ENCODE measurements at regions not wholly inside any gene's neighbourhood (a gene's known extent, or its start where the extent isn't known, plus 50 kb on each side); places are given as distances from the start of the nearest gene placed in this dataset.

DNA sequence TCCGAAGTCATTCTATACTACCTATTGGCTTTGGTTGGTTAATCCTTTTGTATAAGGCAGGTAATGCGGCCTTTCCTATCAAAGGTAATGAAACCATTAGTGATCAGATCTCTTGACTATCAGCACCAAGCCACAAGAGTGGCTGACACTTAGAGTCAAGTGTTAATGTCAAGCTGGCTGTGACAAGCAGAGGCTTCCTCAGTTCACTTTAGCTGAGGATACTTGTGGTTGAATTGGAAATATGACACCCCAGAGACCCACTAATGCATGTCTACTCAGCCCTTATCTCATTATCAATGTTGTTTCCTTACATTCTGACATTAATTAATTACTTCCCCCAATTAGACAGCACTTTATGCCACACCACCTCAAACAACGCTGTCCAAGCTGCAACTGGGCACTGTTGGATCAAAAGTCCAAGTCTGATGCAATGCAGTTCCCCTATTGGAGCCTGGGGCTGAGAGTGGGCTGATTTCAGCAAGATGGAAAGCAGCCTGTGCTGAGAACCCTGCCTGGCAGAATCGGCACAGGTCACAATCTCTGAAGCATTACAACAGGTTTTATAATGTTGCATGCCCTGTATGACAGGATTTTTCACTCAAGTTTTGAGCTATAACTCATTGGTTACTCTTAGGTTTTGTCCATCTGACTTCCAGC, 273.5 kb downstream of the COL12A1 start:
- H4K20me1 ChIP-seq (replicated peaks; ENCODE audit: control insufficient read depth, insufficient read depth, low read length) = no peaks in the 10 kb centered on the region
- no TSS peak for BruUV-seq (replicated peaks)
- H3K4me2 ChIP-seq (ENCODE audit: insufficient read depth, low read length) = no peak overlapping the region
- H3K9ac ChIP-seq (ENCODE audit: insufficient read depth in 1 of 2, low read depth in 2 of 2, low read length in 2 of 2) = no peak overlapping the region
- no peak overlapping the region for H2AFZ ChIP-seq (ENCODE audit: low read depth, low read length)
- ATAC-seq (no peak), FAIRE-seq (no peak), DNase-seq (ENCODE audit: extremely low read depth in 1 of 4, low spot score in 3 of 4) (no peak)
- TF ChIP-seq, protein P1, sequence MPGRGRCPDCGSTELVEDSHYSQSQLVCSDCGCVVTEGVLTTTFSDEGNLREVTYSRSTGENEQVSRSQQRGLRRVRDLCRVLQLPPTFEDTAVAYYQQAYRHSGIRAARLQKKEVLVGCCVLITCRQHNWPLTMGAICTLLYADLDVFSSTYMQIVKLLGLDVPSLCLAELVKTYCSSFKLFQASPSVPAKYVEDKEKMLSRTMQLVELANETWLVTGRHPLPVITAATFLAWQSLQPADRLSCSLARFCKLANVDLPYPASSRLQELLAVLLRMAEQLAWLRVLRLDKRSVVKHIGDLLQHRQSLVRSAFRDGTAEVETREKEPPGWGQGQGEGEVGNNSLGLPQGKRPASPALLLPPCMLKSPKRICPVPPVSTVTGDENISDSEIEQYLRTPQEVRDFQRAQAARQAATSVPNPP (IDR thresholded peaks at IDR 0.05; ENCODE audit: borderline replicate concordance, insufficient read depth, insufficient read length) = no peak
- TF ChIP-seq, protein P2, sequence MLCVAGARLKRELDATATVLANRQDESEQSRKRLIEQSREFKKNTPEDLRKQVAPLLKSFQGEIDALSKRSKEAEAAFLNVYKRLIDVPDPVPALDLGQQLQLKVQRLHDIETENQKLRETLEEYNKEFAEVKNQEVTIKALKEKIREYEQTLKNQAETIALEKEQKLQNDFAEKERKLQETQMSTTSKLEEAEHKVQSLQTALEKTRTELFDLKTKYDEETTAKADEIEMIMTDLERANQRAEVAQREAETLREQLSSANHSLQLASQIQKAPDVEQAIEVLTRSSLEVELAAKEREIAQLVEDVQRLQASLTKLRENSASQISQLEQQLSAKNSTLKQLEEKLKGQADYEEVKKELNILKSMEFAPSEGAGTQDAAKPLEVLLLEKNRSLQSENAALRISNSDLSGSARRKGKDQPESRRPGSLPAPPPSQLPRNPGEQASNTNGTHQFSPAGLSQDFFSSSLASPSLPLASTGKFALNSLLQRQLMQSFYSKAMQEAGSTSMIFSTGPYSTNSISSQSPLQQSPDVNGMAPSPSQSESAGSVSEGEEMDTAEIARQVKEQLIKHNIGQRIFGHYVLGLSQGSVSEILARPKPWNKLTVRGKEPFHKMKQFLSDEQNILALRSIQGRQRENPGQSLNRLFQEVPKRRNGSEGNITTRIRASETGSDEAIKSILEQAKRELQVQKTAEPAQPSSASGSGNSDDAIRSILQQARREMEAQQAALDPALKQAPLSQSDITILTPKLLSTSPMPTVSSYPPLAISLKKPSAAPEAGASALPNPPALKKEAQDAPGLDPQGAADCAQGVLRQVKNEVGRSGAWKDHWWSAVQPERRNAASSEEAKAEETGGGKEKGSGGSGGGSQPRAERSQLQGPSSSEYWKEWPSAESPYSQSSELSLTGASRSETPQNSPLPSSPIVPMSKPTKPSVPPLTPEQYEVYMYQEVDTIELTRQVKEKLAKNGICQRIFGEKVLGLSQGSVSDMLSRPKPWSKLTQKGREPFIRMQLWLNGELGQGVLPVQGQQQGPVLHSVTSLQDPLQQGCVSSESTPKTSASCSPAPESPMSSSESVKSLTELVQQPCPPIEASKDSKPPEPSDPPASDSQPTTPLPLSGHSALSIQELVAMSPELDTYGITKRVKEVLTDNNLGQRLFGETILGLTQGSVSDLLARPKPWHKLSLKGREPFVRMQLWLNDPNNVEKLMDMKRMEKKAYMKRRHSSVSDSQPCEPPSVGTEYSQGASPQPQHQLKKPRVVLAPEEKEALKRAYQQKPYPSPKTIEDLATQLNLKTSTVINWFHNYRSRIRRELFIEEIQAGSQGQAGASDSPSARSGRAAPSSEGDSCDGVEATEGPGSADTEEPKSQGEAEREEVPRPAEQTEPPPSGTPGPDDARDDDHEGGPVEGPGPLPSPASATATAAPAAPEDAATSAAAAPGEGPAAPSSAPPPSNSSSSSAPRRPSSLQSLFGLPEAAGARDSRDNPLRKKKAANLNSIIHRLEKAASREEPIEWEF (CRISPR knock-in tag; IDR thresholded peaks at IDR 0.05) = no peak
- no peak for TF ChIP-seq ZFP1 (CRISPR knock-in tag; IDR thresholded peaks at IDR 0.05)
- TF ChIP-seq ETS2 (tag; IDR thresholded peaks at IDR 0.05; ENCODE audit: borderline replicate concordance, poor library complexity, severe bottlenecking) = no peak
- TF ChIP-seq ZNF124 (CRISPR knock-in tag; IDR thresholded peaks at IDR 0.05) = no peak
- no peak for TF ChIP-seq FIP1L1 (IDR thresholded peaks at IDR 0.05; ENCODE audit: low read depth, low read length, poor library complexity, severe bottlenecking)
- no peak for TF ChIP-seq SMARCA4 (IDR thresholded peaks at IDR 0.05)
- no peak for TF ChIP-seq FOXJ3 (CRISPR knock-in tag; IDR thresholded peaks at IDR 0.05)
- TF ChIP-seq SETDB1 (IDR thresholded peaks at IDR 0.05; ENCODE audit: low read length) = no peak
- TF ChIP-seq DIDO1 (tag; IDR thresholded peaks at IDR 0.05; ENCODE audit: low read depth) = no peak
- TF ChIP-seq ZKSCAN1 (IDR thresholded peaks at IDR 0.05; ENCODE audit: low read depth, low read length) = no peak
- no peak for TF ChIP-seq FOXK2 (conservative IDR thresholded peaks at IDR 0.05 in 1 of 2, IDR thresholded peaks at IDR 0.05 in 1 of 2; ENCODE audit: low read depth in 2 of 2)
- no peak for TF ChIP-seq FOXK1 (CRISPR knock-in tag; IDR thresholded peaks at IDR 0.05; ENCODE audit: borderline replicate concordance)
- TF ChIP-seq MAZ (CRISPR knock-in tag; conservative IDR thresholded peaks at IDR 0.05 in 1 of 2, IDR thresholded peaks at IDR 0.05 in 1 of 2) = no peak
- no peak for TF ChIP-seq NUFIP1 (IDR thresholded peaks at IDR 0.05; ENCODE audit: partially characterized antibody)
- no peak for TF ChIP-seq POLR2B (IDR thresholded peaks at IDR 0.05; ENCODE audit: low read depth, partially characterized antibody)
- WGBS (ENCODE audit: insufficient coverage, low coverage, missing lambda C conversion rate) = 3% methylated on average over 4 of the region's 4 CpGs
- H3K79me2 ChIP-seq (ENCODE audit: control insufficient read depth, insufficient read depth, low read length) = no peaks in the 10 kb centered on the region
- in situ Hi-C loops (cut with MboI) (no loop called here), intact Hi-C loops (cut with micrococcal nuclease) (no loop called here)
- no peak overlapping the region for H3K27ac ChIP-seq (ENCODE audit: extremely low read depth, low read depth, low read length)
- no peaks in the 10 kb centered on the region for H3K9me1 ChIP-seq (ENCODE audit: control insufficient read depth, insufficient read depth, low read length)
- H3K4me1 ChIP-seq (replicated peaks in 1 of 2; ENCODE audit: control insufficient read depth in 2 of 2, insufficient read depth in 2 of 2, low read length in 2 of 2) = no peaks in the 10 kb centered on the region
- H3K36me3 ChIP-seq (ENCODE audit: control insufficient read depth, insufficient read depth, low read length) = no peaks in the 10 kb centered on the region
- H3K4me3 ChIP-seq = no peak overlapping the region
- POLR2A ChIA-PET = no interaction called here
- H3K9me3 ChIP-seq (replicated peaks; ENCODE audit: control insufficient read depth, insufficient read depth, low read depth, low read length) = no peaks in the 10 kb centered on the region
- no peaks in the 10 kb centered on the region for H3K27me3 ChIP-seq (ENCODE audit: control insufficient read depth in 2 of 2, insufficient read depth in 2 of 2, low read length in 2 of 2)
- CTCF ChIA-PET (ENCODE audit: low intra/inter-chr PET ratio) = no interaction called here

Data from K562 (cell line).